ENCODE measurements at regions not wholly inside any gene's neighbourhood (a gene's known extent, or its start where the extent isn't known, plus 50 kb on each side); places are given as distances from the start of the nearest gene placed in this dataset.

DNA sequence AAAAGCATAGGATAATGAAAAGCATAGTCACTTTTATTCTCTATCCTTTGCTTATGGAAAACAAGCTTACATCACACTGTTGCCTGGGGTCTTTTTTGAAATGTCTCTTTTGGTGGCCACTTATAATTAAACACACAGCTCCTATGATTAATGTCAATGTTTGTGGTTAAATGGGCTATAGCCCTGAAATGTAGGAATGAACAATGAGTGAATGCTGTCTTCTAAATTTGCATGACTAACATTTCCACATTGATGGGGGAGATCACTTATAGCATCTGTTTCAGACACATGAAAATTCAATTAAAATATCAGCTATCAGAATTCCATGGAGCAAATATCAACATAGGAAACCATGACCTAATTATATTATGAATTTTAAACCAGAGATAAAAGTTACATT lies 171.4 kb upstream of the FAT3 start:
- TF ChIP-seq JUN (IDR thresholded peaks at IDR 0.05; ENCODE audit: borderline replicate concordance, insufficient read depth, insufficient read length, low read depth) (no peak), GATA2 (IDR thresholded peaks at IDR 0.05; ENCODE audit: insufficient read depth, insufficient read length, low read depth, low read length) (no peak), FOS (IDR thresholded peaks at IDR 0.05; ENCODE audit: borderline replicate concordance, insufficient read depth, low read length) (no peak), POLR2AphosphoS5 (IDR thresholded peaks at IDR 0.05; ENCODE audit: insufficient read depth, low read depth, low read length) (no peak), POLR2A (IDR thresholded peaks at IDR 0.05; ENCODE audit: low read depth, low read length) (no peak), EZH2 (IDR thresholded peaks at IDR 0.05; ENCODE audit: borderline replicate concordance, low read depth, low read length, severe bottlenecking) (no peak), MYC (IDR thresholded peaks at IDR 0.05; ENCODE audit: low read depth, low read length) (no peak)
- TF ChIP-seq, protein P1, sequence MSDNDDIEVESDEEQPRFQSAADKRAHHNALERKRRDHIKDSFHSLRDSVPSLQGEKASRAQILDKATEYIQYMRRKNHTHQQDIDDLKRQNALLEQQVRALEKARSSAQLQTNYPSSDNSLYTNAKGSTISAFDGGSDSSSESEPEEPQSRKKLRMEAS (IDR thresholded peaks at IDR 0.05; ENCODE audit: insufficient read depth, insufficient read length) = no peak
- TF ChIP-seq, protein P2, sequence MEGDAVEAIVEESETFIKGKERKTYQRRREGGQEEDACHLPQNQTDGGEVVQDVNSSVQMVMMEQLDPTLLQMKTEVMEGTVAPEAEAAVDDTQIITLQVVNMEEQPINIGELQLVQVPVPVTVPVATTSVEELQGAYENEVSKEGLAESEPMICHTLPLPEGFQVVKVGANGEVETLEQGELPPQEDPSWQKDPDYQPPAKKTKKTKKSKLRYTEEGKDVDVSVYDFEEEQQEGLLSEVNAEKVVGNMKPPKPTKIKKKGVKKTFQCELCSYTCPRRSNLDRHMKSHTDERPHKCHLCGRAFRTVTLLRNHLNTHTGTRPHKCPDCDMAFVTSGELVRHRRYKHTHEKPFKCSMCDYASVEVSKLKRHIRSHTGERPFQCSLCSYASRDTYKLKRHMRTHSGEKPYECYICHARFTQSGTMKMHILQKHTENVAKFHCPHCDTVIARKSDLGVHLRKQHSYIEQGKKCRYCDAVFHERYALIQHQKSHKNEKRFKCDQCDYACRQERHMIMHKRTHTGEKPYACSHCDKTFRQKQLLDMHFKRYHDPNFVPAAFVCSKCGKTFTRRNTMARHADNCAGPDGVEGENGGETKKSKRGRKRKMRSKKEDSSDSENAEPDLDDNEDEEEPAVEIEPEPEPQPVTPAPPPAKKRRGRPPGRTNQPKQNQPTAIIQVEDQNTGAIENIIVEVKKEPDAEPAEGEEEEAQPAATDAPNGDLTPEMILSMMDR (IDR thresholded peaks at IDR 0.05; ENCODE audit: extremely low read depth in 1 of 2, insufficient read depth in 1 of 2, low read depth in 1 of 2, low read length in 2 of 2) = no peak
- dilution Hi-C loops (cut with MboI; ENCODE audit: extremely low pct_ligation_motif_present, low sequenced_read_pairs) = no loop called here
- Histone ChIP-seq H3K4me3 (replicated peaks in 1 of 3; ENCODE audit: insufficient read depth in 1 of 3, low read depth in 1 of 3, low read length in 3 of 3) (no peak overlapping the region), H3K9me1 (replicated peaks; ENCODE audit: control insufficient read depth, extremely low read depth, insufficient read depth, low read length) (no peaks in the 10 kb centered on the region), H3K27me3 (ENCODE audit: control insufficient read depth in 2 of 2, insufficient read depth in 2 of 2, low read length in 2 of 2) (no peaks in the 10 kb centered on the region), H3K4me1 (ENCODE audit: control insufficient read depth, extremely low read depth, insufficient read depth, low read length) (no peaks in the 10 kb centered on the region), H4K20me1 (replicated peaks; ENCODE audit: control insufficient read depth, extremely low read depth, insufficient read depth, low read length) (no peaks in the 10 kb centered on the region), H3K27ac (ENCODE audit: insufficient read depth, low read depth, low read length) (no peak overlapping the region), H2AFZ (ENCODE audit: low read depth, low read length) (no peak overlapping the region), H3K9ac (replicated peaks; ENCODE audit: extremely low read depth, insufficient read depth, low read length) (no peak overlapping the region), H3K4me2 (ENCODE audit: insufficient read depth, low read length) (no peak overlapping the region), H3K36me3 (ENCODE audit: control insufficient read depth in 2 of 2, extremely low read depth in 1 of 2, insufficient read depth in 2 of 2, low read length in 2 of 2) (no peaks in the 10 kb centered on the region), H3K79me2 (ENCODE audit: control insufficient read depth, insufficient read depth, low read length) (no peaks in the 10 kb centered on the region), H3K9me3 (replicated peaks; ENCODE audit: control insufficient read depth, insufficient read depth, low read length) (no peaks in the 10 kb centered on the region)
- FAIRE-seq (no peak), DNase-seq (ENCODE audit: low read depth, low spot score) (no peak)
- intact Hi-C loops (cut with micrococcal nuclease) = no loop called here
- ChIA-PET CTCF (no interaction called here), POLR2A (no interaction called here)
- BruUV-seq (replicated peaks) = no TSS peak

Measured in endothelial cell of umbilical vein (primary cell).